HCT116 (cell line): ENCODE measurements at regions not wholly inside any gene's neighbourhood (a gene's known extent, or its start where the extent isn't known, plus 50 kb on each side); places are given as distances from the start of the nearest gene placed in this dataset.

Experiments
- ATAC-seq: fragments of 200-7000 bp; cut with Tn5 transposase; 2 replicates; pipeline ENCODE4 v1.9.1; 2020; ENCODE audit warnings: mild to moderate bottlenecking, moderate library complexity
- BruUV-seq: library from RNA; stranded (reverse); fragments of 400-500 nt; replicated peaks from 2 replicates; lab custom pipeline; 2021; lab: Mats Ljungman, UMichigan
- CTCF ChIA-PET: fragments of 300-600 bp; sonication (Branson Sonifier 250); formaldehyde crosslinking; loops from one replicate; lab custom pipeline; 2021; ENCODE audit warnings: antibody characterized with exemption; lab: Charles Lee
- POLR2A ChIA-PET: fragments of 300-600, 350-600 bp; sonication (Branson Sonifier 250); formaldehyde crosslinking; loops from one replicate; lab custom pipeline; 2021; ENCODE audit warnings: antibody characterized with exemption; lab: Charles Lee
- RAD21 ChIA-PET, 2 experiments: fragments of 300-600 bp; sonication (Branson Sonifier 250); formaldehyde crosslinking; loops; one replicate each; lab custom pipeline; 2023; ENCODE audit warnings: low total read pairs in 2 of 2; ENCODE audit not compliant: uncharacterized antibody in 2 of 2, unreplicated experiment in 2 of 2, low non-redundant PET in 1 of 2; lab: Charles Lee
- DNase-seq: peaks from one replicate; pipeline ENCODE4 v3.0.0-alpha.2; 2010; ENCODE audit warnings: low read depth, low spot score
- H2AFZ ChIP-seq: fragments of 200-600 bp; shearing (Covaris generic), sonication (generic); 2 replicates; pipeline ENCODE4 v1.6.1; 2017; ENCODE audit warnings: low read depth, mixed run types, mixed read lengths, antibody characterized with exemption, low read length; ENCODE audit not compliant: poor library complexity, severe bottlenecking
- H3K27ac ChIP-seq: 2 replicates; pipeline ENCODE4 v1.5.1; 2012; ENCODE audit warnings: low read depth, low read length
- H3K27me3 ChIP-seq: fragments of 200-600 bp; sonication (generic); 2 replicates; pipeline ENCODE4 v1.6.1; 2016; ENCODE audit warnings: mixed run types, low read length, mixed read lengths; ENCODE audit not compliant: insufficient read depth
- H3K36me3 ChIP-seq, 2 experiments: fragments of 200-500 bp in 1 of 2; fragments of 200-600 bp in 1 of 2; sonication (Bioruptor generic) in 1 of 2; sonication (generic) in 1 of 2; 2 replicates each; pipeline versions ENCODE4 v1.5.1 to v1.6.1; 2014 to 2016; ENCODE audit warnings: low read length in 2 of 2, inconsistent platforms in 1 of 2, mixed read lengths in 1 of 2, mixed run types in 1 of 2; ENCODE audit not compliant: insufficient read depth in 2 of 2, control insufficient read depth in 1 of 2
- H3K4me1 ChIP-seq, 2 experiments: fragments of 200-600 bp in 1 of 2; sonication (generic) in 1 of 2; 2 replicates each; pipeline versions ENCODE4 v1.5.1 to v1.6.1; 2012 to 2017; ENCODE audit warnings: low read length in 2 of 2, inconsistent platforms in 1 of 2, mild to moderate bottlenecking in 1 of 2, mixed read lengths in 1 of 2, mixed run types in 1 of 2, moderate library complexity in 1 of 2; ENCODE audit not compliant: insufficient read depth in 2 of 2, control insufficient read depth in 1 of 2
- H3K4me2 ChIP-seq: fragments of 200-600 bp; sonication (generic); 2 replicates; pipeline ENCODE4 v1.6.1; 2017; ENCODE audit warnings: mixed run types, low read length, mixed read lengths
- H3K4me3 ChIP-seq, 2 experiments: fragments of 200-600 bp in 1 of 2; sonication (generic) in 1 of 2; replicated peaks in 1 of 2; 2 replicates each; pipeline ENCODE4 v1.5.1; 2011 to 2016; ENCODE audit warnings: low read length in 2 of 2, control low read depth in 1 of 2, low read depth in 1 of 2, mild to moderate bottlenecking in 1 of 2, mixed read lengths in 1 of 2, mixed run types in 1 of 2
- H3K79me2 ChIP-seq: fragments of 200-600 bp; sonication (generic); 2 replicates; pipeline ENCODE4 v1.6.1; 2017; ENCODE audit warnings: mild to moderate bottlenecking, mixed run types, low read length, moderate library complexity, mixed read lengths; ENCODE audit not compliant: insufficient read depth
- H3K9ac ChIP-seq: fragments of 200-600 bp; sonication (generic); 2 replicates; pipeline ENCODE4 v1.6.1; 2016; ENCODE audit warnings: low read length, mixed read lengths
- H3K9me2 ChIP-seq: fragments of 200-600 bp; sonication (generic), shearing (Covaris generic); 2 replicates; pipeline ENCODE4 v1.6.1; 2017; ENCODE audit warnings: mixed run types, mild to moderate bottlenecking, moderate library complexity; ENCODE audit not compliant: insufficient read depth
- H3K9me3 ChIP-seq, 2 experiments: fragments of 200-500 bp in 1 of 2; fragments of 200-600 bp in 1 of 2; sonication (Bioruptor generic) in 1 of 2; sonication (generic) in 1 of 2; 2 replicates each; pipeline ENCODE4 v1.6.1; 2014 to 2017; ENCODE audit warnings: low read length in 2 of 2, mixed read lengths in 2 of 2, inconsistent platforms in 1 of 2, low read depth in 1 of 2, mild to moderate bottlenecking in 1 of 2, mixed run types in 1 of 2, moderate library complexity in 1 of 2; ENCODE audit not compliant: control insufficient read depth in 1 of 2, insufficient read depth in 1 of 2
- H4K20me1 ChIP-seq: fragments of 200-600 bp; sonication (generic), shearing (Covaris generic); 2 replicates; pipeline ENCODE4 v1.6.1; 2017; ENCODE audit warnings: mixed run types, mild to moderate bottlenecking, moderate library complexity; ENCODE audit not compliant: insufficient read depth
- CBX3 ChIP-seq: IDR thresholded peaks from 2 replicates; pipeline ENCODE4 v1.6.1; 2012; ENCODE audit warnings: low read depth
- CTCF ChIP-seq, 3 experiments: fragments of 200-600 bp in 1 of 3; sonication (generic) in 1 of 3; IDR thresholded peaks in 2 of 3; conservative IDR thresholded peaks in 1 of 3; 2 replicates each; pipeline ENCODE4 v1.5.1; 2012 to 2017; ENCODE audit warnings: low read depth in 2 of 3, low read length in 2 of 3, antibody characterized with exemption in 1 of 3, borderline replicate concordance in 1 of 3, control low read depth in 1 of 3, mild to moderate bottlenecking in 1 of 3, mixed read lengths in 1 of 3, mixed run types in 1 of 3, moderate library complexity in 1 of 3; ENCODE audit not compliant: insufficient read depth in 1 of 3
- ELF1 ChIP-seq: IDR thresholded peaks from 2 replicates; pipeline ENCODE4 v1.6.1; 2012; ENCODE audit warnings: low read depth, borderline replicate concordance
- EZH2 ChIP-seq: fragments of 200-600 bp; sonication (generic); IDR thresholded peaks from 2 replicates; pipeline ENCODE4 v1.6.1; 2017; ENCODE audit warnings: antibody characterized with exemption, mixed run types
- JUND ChIP-seq: IDR thresholded peaks from 2 replicates; pipeline ENCODE4 v1.6.1; 2012
- POLR2AphosphoS5 ChIP-seq: IDR thresholded peaks from 2 replicates; pipeline ENCODE4 v1.6.1; 2011; ENCODE audit warnings: mild to moderate bottlenecking, low read depth, low read length, moderate library complexity
- RAD21 ChIP-seq: IDR thresholded peaks from 2 replicates; pipeline ENCODE4 v1.6.1; 2012; ENCODE audit warnings: low read depth, mild to moderate bottlenecking
- SP1 ChIP-seq: IDR thresholded peaks from 2 replicates; pipeline ENCODE4 v1.6.1; 2012; ENCODE audit warnings: low read depth
- ZBTB33 ChIP-seq: IDR thresholded peaks from 2 replicates; pipeline ENCODE4 v1.6.1; 2011; ENCODE audit warnings: mild to moderate bottlenecking, low read length, moderate library complexity; ENCODE audit not compliant: insufficient replicate concordance; ENCODE audit errors: extremely low read depth
- ZFX ChIP-seq: fragments of 450-650 bp; IDR thresholded peaks from 2 replicates; pipeline ENCODE4 v1.6.1; 2017
- intact Hi-C: fragments of 100-400 bp; cut with micrococcal nuclease; formaldehyde crosslinking; loops from 2 replicates; pipeline ENCODE4 v1.10.0; 2022

- ChIA-PET CTCF (no interaction called here), RAD21 (no interaction called here), POLR2A (no interaction called here)
- Histone ChIP-seq H3K79me2 (no peaks in the 10 kb centered on the region), H3K9me2 (no peaks in the 10 kb centered on the region), H3K36me3 (no peaks in the 10 kb centered on the region), H3K27me3 (no peaks in the 10 kb centered on the region), H4K20me1 (no peaks in the 10 kb centered on the region), H3K27ac (no peak overlapping the region), H2AFZ (no peak overlapping the region), H3K4me3 (no peak overlapping the region), H3K4me1 (no peaks in the 10 kb centered on the region), H3K4me2 (no peak overlapping the region), H3K9me3 (no peaks in the 10 kb centered on the region), H3K9ac (no peak overlapping the region)
- intact Hi-C loops = no loop called here
- DNase-seq (no peak), ATAC-seq (no peak)
- no TSS peak for BruUV-seq
- TF ChIP-seq EZH2 (no peak), POLR2AphosphoS5 (no peak), JUND (no peak), CTCF (IDR thresholded peaks at IDR 0.05 in 2 of 3, conservative IDR thresholded peaks at IDR 0.05 in 1 of 3; ENCODE audit: borderline replicate concordance in 1 of 3, insufficient read depth in 1 of 3, low read depth in 2 of 3, low read length in 2 of 3) (no peak), ZBTB33 (no peak), CBX3 (no peak), SP1 (no peak), ELF1 (no peak), ZFX (no peak), RAD21 (no peak)
Observed at GRCh38 chrX:51024106-51024696, 113.7 kb downstream of the BMP15 start.
